Tibial nerve (tissue), 4 donors: ENCODE measurements at regions not wholly inside any gene's neighbourhood (a gene's known extent, or its start where the extent isn't known, plus 50 kb on each side); places are given as distances from the start of the nearest gene placed in this dataset.

Source experiments
- DNase-seq, 2 donors: peaks; one replicate each; pipeline ENCODE4 v3.0.0-alpha.2; 2019; ENCODE audit warnings: low spot score in 2 of 2
- H3K27ac ChIP-seq, 4 donors: fragments of 200-600 bp; sonication (generic) in 3 of 4; one replicate each; pipeline ENCODE4 v1.5.1; 2017 to 2019; ENCODE audit warnings: mild to moderate bottlenecking in 1 of 4
- H3K27me3 ChIP-seq, 2 donors: fragments of 200-600 bp; sonication (generic) in 1 of 2; one replicate each; pipeline versions ENCODE4 v1.5.1 to v1.6.0; 2017 to 2019
- H3K36me3 ChIP-seq, 3 donors: fragments of 200-600 bp; sonication (generic); one replicate each; pipeline ENCODE4 v1.5.1; 2018 to 2019
- H3K4me1 ChIP-seq, 4 donors: fragments of 200-600 bp; sonication (generic) in 3 of 4; one replicate each; pipeline ENCODE4 v1.5.1; 2017 to 2019
- H3K4me3 ChIP-seq, 4 donors: fragments of 200-600 bp; sonication (generic) in 3 of 4; one replicate each; pipeline ENCODE4 v1.5.1; 2017 to 2019; ENCODE audit warnings: mild to moderate bottlenecking in 1 of 4, moderate library complexity in 1 of 4
- H3K9me3 ChIP-seq, 4 donors: fragments of 200-600 bp; sonication (generic) in 3 of 4; one replicate each; pipeline ENCODE4 v1.5.1; 2017 to 2019
- EP300 ChIP-seq, 2 donors: sonication (generic); formaldehyde crosslinking; IDR thresholded peaks; one replicate each; pipeline ENCODE4 v1.6.1; 2017; ENCODE audit warnings: antibody characterized with exemption in 2 of 2, mild to moderate bottlenecking in 1 of 2
- POLR2A ChIP-seq, 2 donors: fragments of 450-650 bp; IDR thresholded peaks; one replicate each; pipeline ENCODE4 v1.6.1; 2017; ENCODE audit warnings: antibody characterized with exemption in 2 of 2, mild to moderate bottlenecking in 2 of 2, moderate library complexity in 2 of 2
- WGBS, 2 donors: methylation state at CpG; one replicate each; pipeline ENCODE4 v1.1.5; 2018; 5-methylcytosine and 5-hydroxymethylcytosine counted together
- TF ChIP-seq, protein P1 (sequence below), 5 experiments: fragments of 200-600 bp in 3 of 5; fragments of 450-650 bp in 2 of 5; sonication (generic) in 3 of 5; IDR thresholded peaks; one replicate each; pipeline ENCODE4 v1.5.1; 2016 to 2019; ENCODE audit warnings: antibody characterized with exemption in 5 of 5, mild to moderate bottlenecking in 3 of 5, moderate library complexity in 2 of 5

DNA sequence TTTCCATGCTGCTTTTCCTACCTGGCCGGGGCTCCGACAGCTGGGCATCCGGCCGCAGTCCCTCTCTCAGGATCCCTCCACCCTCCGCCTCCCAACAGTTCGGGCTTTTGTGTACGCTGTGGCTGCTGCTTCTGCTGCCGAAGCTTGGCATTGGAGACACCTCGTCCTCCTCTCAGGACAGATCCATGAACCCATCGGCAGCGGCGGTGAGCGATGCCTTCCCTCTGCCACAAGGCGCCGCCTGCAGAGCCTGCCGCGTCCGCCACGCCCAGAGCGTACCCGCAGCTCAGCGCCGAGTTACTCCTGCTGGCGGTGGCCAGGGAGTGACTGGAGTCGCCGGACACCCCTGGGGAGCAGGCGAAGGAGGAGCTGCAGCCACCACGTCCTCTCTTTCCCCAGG lies 2032.8 kb downstream of the TP53TG3F start:
- Histone ChIP-seq H3K36me3 (no peaks in the 10 kb centered on the region), H3K4me3 (no peak overlapping the region), H3K9me3 (peaks cover 0 to 3% (median 0%) of the 10 kb centered on the region in 4 donors), H3K27me3 (no peaks in the 10 kb centered on the region), H3K4me1 (no peaks in the 10 kb centered on the region), H3K27ac (no peak overlapping the region)
- TF ChIP-seq POLR2A (IDR thresholded peaks at IDR 0.05) (no peak), EP300 (IDR thresholded peaks at IDR 0.05) (no peak)
- TF ChIP-seq, protein P1, sequence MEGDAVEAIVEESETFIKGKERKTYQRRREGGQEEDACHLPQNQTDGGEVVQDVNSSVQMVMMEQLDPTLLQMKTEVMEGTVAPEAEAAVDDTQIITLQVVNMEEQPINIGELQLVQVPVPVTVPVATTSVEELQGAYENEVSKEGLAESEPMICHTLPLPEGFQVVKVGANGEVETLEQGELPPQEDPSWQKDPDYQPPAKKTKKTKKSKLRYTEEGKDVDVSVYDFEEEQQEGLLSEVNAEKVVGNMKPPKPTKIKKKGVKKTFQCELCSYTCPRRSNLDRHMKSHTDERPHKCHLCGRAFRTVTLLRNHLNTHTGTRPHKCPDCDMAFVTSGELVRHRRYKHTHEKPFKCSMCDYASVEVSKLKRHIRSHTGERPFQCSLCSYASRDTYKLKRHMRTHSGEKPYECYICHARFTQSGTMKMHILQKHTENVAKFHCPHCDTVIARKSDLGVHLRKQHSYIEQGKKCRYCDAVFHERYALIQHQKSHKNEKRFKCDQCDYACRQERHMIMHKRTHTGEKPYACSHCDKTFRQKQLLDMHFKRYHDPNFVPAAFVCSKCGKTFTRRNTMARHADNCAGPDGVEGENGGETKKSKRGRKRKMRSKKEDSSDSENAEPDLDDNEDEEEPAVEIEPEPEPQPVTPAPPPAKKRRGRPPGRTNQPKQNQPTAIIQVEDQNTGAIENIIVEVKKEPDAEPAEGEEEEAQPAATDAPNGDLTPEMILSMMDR (IDR thresholded peaks at IDR 0.05) = no peak
- 63 to 73% methylated on average over 23 to 28 of the region's 28 CpGs for WGBS, 2 donors
- no peak for DNase-seq

DNA sequence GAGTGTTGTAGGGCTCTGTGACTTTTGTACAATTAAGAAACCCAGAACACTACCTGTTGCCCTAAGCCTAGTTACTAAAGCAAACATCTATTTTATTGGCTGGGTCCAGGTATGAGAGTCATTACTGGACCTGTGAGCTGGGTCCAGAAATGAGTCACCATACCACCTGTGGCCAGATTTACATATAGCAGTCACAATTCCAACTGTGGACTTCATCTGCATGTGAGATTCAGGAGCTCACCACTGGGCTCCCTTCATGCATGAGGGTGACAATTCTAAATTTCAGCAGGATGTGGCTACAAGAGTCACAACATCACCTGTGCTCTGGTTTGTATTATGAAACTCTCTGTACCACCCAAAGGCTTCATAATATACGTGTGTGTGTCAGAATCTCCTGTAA lies 2038.0 kb downstream of the TP53TG3F start:
- peaks cover 0 to 12% (median 0%) of the 10 kb centered on the region in 4 donors for H3K9me3 ChIP-seq
- H3K4me1 ChIP-seq = no peaks in the 10 kb centered on the region
- WGBS, 2 donors = 50 to 59% methylated on average over 1 of the region's 1 CpG
- no peak for TF ChIP-seq EP300 (IDR thresholded peaks at IDR 0.05)
- TF ChIP-seq, protein P1 (IDR thresholded peaks at IDR 0.05) = no peak
- TF ChIP-seq POLR2A (IDR thresholded peaks at IDR 0.05) = no peak
- no peak for DNase-seq
- no peak overlapping the region for H3K27ac ChIP-seq
- no peak overlapping the region for H3K4me3 ChIP-seq
- H3K36me3 ChIP-seq = no peaks in the 10 kb centered on the region
- H3K27me3 ChIP-seq = no peaks in the 10 kb centered on the region

DNA sequence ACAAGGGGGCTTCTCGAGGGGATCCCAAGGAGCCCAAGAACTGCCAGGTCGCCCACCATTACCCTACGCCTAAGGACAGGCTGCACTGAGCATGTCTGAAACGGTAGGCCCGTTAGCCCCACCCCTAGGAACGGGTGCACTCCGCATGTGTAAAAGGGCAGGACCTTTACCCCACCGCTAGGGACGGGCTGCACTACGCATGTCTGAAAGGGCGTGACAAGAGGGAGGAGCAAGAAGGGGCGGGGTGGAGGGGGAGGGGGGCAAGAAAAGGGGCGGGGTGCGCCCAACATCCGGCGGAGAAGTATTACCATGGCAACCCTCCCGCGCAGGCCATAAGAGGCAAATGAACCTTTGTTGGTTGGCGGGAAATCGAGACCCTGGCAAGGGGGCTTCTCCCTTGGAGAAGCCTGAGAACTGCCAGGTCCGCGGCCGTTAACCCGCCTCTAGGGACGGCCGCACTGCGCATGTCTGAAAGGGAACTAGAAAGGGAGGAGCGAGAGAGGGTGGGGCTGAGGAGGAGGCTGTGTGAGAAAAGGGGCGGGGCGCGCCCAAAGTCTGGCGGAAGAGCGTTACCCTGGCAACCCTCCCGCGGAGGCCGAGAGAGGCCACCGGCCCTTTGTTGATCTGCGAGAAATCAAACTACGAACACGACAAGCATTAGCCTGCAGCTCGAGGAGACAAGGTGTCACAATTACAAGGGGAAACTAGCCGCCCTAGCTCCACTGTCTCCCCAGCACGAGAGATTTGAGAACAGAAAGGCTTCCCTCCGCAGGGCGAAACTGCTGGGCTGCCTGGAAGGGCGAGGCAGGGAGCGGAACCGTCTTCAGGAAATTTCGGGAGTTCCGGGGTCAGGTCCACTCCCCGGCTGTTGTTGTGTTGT lies 2046.8 kb downstream of the TP53TG3F start:
- Histone ChIP-seq H3K4me3 (no peak overlapping the region), H3K36me3 (no peaks in the 10 kb centered on the region), H3K27ac (no peak overlapping the region), H3K4me1 (no peaks in the 10 kb centered on the region), H3K27me3 (no peaks in the 10 kb centered on the region), H3K9me3 (peaks cover 0 to 20% (median 0%) of the 10 kb centered on the region in 4 donors)
- no peak for DNase-seq
- WGBS, 2 donors = 64 to 70% methylated on average over 49 to 51 of the region's 51 CpGs
- TF ChIP-seq POLR2A (IDR thresholded peaks at IDR 0.05) = no peak
- TF ChIP-seq, protein P1 (IDR thresholded peaks at IDR 0.05) = no peak
- TF ChIP-seq EP300 (IDR thresholded peaks at IDR 0.05) = no peak

DNA sequence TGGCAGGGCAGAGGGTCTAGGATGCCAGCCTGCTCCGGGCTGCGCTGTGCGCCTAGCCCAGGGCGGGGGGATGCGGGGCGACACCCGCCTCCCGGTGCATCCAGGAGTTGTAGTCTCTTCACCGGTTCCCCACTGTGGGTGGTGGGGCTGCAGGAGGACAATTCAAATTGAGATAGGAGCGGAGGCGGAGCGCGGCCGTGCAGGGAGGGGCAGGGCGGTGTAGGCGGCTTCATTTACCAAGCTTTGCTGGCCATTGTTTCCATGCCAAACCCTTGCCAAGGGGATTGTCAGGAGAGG lies 2047.4 kb downstream of the TP53TG3F start:
- TF ChIP-seq POLR2A (IDR thresholded peaks at IDR 0.05) (no peak), EP300 (IDR thresholded peaks at IDR 0.05) (no peak)
- TF ChIP-seq, protein P1 (IDR thresholded peaks at IDR 0.05) = no peak
- WGBS, 2 donors = 70 to 72% methylated on average over 12 to 16 of the region's 16 CpGs
- DNase-seq = no peak
- H3K27ac ChIP-seq = no peak overlapping the region
- no peak overlapping the region for H3K4me3 ChIP-seq
- no peaks in the 10 kb centered on the region for H3K27me3 ChIP-seq
- no peaks in the 10 kb centered on the region for H3K36me3 ChIP-seq
- peaks cover 0 to 16% (median 0%) of the 10 kb centered on the region in 4 donors for H3K9me3 ChIP-seq
- H3K4me1 ChIP-seq = no peaks in the 10 kb centered on the region

DNA sequence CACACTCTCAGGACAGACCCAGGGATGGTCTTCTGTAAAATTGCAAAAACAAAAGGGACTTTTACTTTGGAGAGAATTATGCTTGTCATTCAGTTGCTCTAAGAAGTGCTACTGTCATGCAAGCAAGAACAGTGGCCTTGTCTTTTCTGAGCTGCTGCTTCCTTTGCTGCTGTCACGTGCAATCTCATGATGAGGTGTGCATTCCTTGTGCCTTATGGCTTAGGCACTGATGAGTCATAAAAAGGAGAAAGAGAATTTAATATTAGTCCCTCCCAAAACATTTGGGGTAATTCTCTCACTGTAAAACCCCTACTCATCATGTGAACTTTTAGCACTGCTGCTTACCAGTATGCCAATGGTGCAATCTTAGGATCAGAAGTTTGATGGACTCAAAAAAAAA lies 2051.3 kb downstream of the TP53TG3F start:
- Histone ChIP-seq H3K36me3 (no peaks in the 10 kb centered on the region), H3K27me3 (no peaks in the 10 kb centered on the region), H3K27ac (no peak overlapping the region), H3K9me3 (peaks cover 0 to 16% (median 0%) of the 10 kb centered on the region in 4 donors), H3K4me1 (no peaks in the 10 kb centered on the region), H3K4me3 (no peak overlapping the region)
- no peak for TF ChIP-seq POLR2A (IDR thresholded peaks at IDR 0.05)
- no peak for TF ChIP-seq EP300 (IDR thresholded peaks at IDR 0.05)
- TF ChIP-seq, protein P1 (IDR thresholded peaks at IDR 0.05) = no peak
- WGBS, 2 donors = 24 to 44% methylated on average over 1 of the region's 1 CpG
- no peak for DNase-seq
